ENCODE measurements at regions not wholly inside any gene's neighbourhood (a gene's known extent, or its start where the extent isn't known, plus 50 kb on each side); places are given as distances from the start of the nearest gene placed in this dataset.
A peak's percentile ranks its signal among the peaks of the same experiment; 100 is the strongest.

DNA sequence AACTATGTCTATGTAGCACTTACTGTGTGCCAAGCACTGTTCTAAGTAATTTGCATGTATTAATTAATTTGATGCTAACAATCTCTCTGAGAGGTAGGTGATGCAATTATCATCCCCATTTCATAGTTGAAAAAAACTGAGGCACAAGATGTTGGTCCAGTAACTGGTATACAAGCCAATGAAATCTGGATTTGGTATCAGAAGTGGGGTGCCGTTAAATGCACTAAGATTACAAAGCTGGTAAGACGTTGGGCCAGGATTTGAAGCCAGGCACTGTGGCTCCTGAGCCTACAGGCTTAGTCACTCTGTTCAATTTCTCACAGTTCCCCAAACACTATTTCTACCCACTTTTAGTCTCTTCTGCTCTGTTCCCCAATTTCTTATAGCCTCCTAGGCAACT, 70.4 kb upstream of the CACNA1A start:
- Histone ChIP-seq H4K20me1 (replicated peaks; ENCODE audit: insufficient read depth) (no peaks in the 10 kb centered on the region), H3K36me3 (ENCODE audit: insufficient read depth) (no peaks in the 10 kb centered on the region), H3K27ac (ENCODE audit: low read depth) (no peak overlapping the region), H3K27me3 (ENCODE audit: insufficient read depth) (no peaks in the 10 kb centered on the region), H3F3A (replicated peaks; ENCODE audit: low read depth) (no peaks in the 10 kb centered on the region), H3K4me1 (ENCODE audit: insufficient read depth) (peaks cover 4% of the 10 kb centered on the region; the same call in 1 of the 2 replicates), H3K79me2 (replicated peaks; ENCODE audit: insufficient read depth) (no peaks in the 10 kb centered on the region), H3K9me2 (ENCODE audit: insufficient read depth) (no peaks in the 10 kb centered on the region), H3K4me2 (no peak overlapping the region), H2AFZ (no peak overlapping the region), H3K4me3 (no peak overlapping the region)
- no peak for ATAC-seq
- no peak for DNase-seq (ENCODE audit: low spot score)
- peaks cover 3% of the 10 kb centered on the region; the same call in 1 of the 3 replicates for H3K36me3 Mint-ChIP-seq (ENCODE audit: low read depth)
- no peak overlapping the region for H3K27ac Mint-ChIP-seq
- peaks cover 7% of the 10 kb centered on the region; the same call in 2 of the 3 replicates for H3K4me1 Mint-ChIP-seq
- no peak overlapping the region for H3K4me3 Mint-ChIP-seq
- H3K27me3 Mint-ChIP-seq (ENCODE audit: insufficient read depth, low read depth, poor library complexity) = no peaks in the 10 kb centered on the region
- H3K9me3 Mint-ChIP-seq = peaks cover 26% of the 10 kb centered on the region
- TF ChIP-seq EZH2phosphoT487 (IDR thresholded peaks at IDR 0.05; ENCODE audit: unreplicated experiment) (no peak), STAT1 (IDR thresholded peaks at IDR 0.05; ENCODE audit: unreplicated experiment) (no peak), ZNF114 (CRISPR knock-in tag; IDR thresholded peaks at IDR 0.05) (no peak), REST (IDR thresholded peaks at IDR 0.05; ENCODE audit: unreplicated experiment) (no peak), CREB1 (CRISPR knock-in tag; IDR thresholded peaks at IDR 0.05; ENCODE audit: low read depth) (no peak), JUNB (IDR thresholded peaks at IDR 0.05; ENCODE audit: unreplicated experiment) (no peak), ZNF331 (CRISPR knock-in tag; IDR thresholded peaks at IDR 0.05; ENCODE audit: low read depth) (no peak), NANOG (IDR thresholded peaks at IDR 0.05; ENCODE audit: borderline replicate concordance) (no peak)
- TF ChIP-seq, protein P1, sequence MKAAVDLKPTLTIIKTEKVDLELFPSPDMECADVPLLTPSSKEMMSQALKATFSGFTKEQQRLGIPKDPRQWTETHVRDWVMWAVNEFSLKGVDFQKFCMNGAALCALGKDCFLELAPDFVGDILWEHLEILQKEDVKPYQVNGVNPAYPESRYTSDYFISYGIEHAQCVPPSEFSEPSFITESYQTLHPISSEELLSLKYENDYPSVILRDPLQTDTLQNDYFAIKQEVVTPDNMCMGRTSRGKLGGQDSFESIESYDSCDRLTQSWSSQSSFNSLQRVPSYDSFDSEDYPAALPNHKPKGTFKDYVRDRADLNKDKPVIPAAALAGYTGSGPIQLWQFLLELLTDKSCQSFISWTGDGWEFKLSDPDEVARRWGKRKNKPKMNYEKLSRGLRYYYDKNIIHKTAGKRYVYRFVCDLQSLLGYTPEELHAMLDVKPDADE (IDR thresholded peaks at IDR 0.05) = no peak

DNA sequence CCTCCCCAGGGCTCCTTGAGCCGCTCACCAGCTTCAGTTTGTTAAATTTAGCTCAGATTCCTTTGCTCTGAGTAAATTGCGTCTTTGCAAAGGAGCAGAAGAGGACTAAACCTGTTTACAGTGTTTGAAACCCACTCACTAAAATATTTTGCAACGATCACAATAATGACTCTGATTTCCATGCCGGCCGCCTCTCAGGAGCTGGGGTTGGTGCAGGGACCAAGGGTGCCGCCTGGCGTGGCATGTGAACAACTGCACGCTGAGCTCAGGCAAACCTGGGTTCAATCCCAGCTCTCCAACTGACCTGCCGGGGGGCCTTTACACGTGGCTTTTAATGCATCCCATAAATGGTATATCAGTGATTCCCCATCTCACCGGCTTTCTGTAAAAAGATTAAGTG, 68.7 kb upstream of the CACNA1A start:
- Histone ChIP-seq H4K20me1 (replicated peaks; ENCODE audit: insufficient read depth) (no peaks in the 10 kb centered on the region), H3K4me2 (no peak overlapping the region), H3K4me3 (no peak overlapping the region), H3F3A (replicated peaks; ENCODE audit: low read depth) (no peaks in the 10 kb centered on the region), H2AFZ (no peak overlapping the region), H3K9me2 (ENCODE audit: insufficient read depth) (no peaks in the 10 kb centered on the region), H3K4me1 (ENCODE audit: insufficient read depth) (peaks cover 4% of the 10 kb centered on the region; the same call in 1 of the 2 replicates), H3K27ac (ENCODE audit: low read depth) (no peak overlapping the region), H3K27me3 (ENCODE audit: insufficient read depth) (no peaks in the 10 kb centered on the region), H3K79me2 (replicated peaks; ENCODE audit: insufficient read depth) (no peaks in the 10 kb centered on the region), H3K36me3 (ENCODE audit: insufficient read depth) (no peaks in the 10 kb centered on the region)
- H3K27ac Mint-ChIP-seq = no peak overlapping the region
- H3K36me3 Mint-ChIP-seq (ENCODE audit: low read depth) = peaks cover 3% of the 10 kb centered on the region; the same call in 1 of the 3 replicates
- TF ChIP-seq EZH2 (IDR thresholded peaks at IDR 0.05; ENCODE audit: low read depth, unreplicated experiment) = no peak
- TF ChIP-seq REST (IDR thresholded peaks at IDR 0.05; ENCODE audit: unreplicated experiment) = no peak
- TF ChIP-seq, protein P2, sequence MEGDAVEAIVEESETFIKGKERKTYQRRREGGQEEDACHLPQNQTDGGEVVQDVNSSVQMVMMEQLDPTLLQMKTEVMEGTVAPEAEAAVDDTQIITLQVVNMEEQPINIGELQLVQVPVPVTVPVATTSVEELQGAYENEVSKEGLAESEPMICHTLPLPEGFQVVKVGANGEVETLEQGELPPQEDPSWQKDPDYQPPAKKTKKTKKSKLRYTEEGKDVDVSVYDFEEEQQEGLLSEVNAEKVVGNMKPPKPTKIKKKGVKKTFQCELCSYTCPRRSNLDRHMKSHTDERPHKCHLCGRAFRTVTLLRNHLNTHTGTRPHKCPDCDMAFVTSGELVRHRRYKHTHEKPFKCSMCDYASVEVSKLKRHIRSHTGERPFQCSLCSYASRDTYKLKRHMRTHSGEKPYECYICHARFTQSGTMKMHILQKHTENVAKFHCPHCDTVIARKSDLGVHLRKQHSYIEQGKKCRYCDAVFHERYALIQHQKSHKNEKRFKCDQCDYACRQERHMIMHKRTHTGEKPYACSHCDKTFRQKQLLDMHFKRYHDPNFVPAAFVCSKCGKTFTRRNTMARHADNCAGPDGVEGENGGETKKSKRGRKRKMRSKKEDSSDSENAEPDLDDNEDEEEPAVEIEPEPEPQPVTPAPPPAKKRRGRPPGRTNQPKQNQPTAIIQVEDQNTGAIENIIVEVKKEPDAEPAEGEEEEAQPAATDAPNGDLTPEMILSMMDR (conservative IDR thresholded peaks at IDR 0.05; ENCODE audit: low read depth in 2 of 2) = peak; percentile 61 to 74
- no peak overlapping the region for H3K4me3 Mint-ChIP-seq
- H3K27me3 Mint-ChIP-seq (ENCODE audit: insufficient read depth, low read depth, poor library complexity) = peaks cover 1% of the 10 kb centered on the region
- H3K4me1 Mint-ChIP-seq = peaks cover 7% of the 10 kb centered on the region; the same call in 2 of the 3 replicates
- ATAC-seq = peak; percentile 66
- peak; percentile 67 for DNase-seq (ENCODE audit: low spot score)
- H3K9me3 Mint-ChIP-seq = peaks cover 26% of the 10 kb centered on the region

All from GM23338 (cell line).